ENCODE measurements at regions not wholly inside any gene's neighbourhood (a gene's known extent, or its start where the extent isn't known, plus 50 kb on each side); places are given as distances from the start of the nearest gene placed in this dataset.
"Not testable (repeated sequence)": the region's sequence is repeated elsewhere in the genome, so short reads cannot be mapped to it uniquely, and the experiment has no call there.

GRCh38 chr9:115880221-115880885 is 273.2 kb upstream of the PAPPA start:
- no peak for DNase-seq (ENCODE audit: low read depth)
- no peak for TF ChIP-seq CTCF (conservative IDR thresholded peaks at IDR 0.05; ENCODE audit: low read depth, low read length)
- no peak overlapping the region for H3K4me3 ChIP-seq (ENCODE audit: low read length)

GRCh38 chr9:115882911-115883310 is 270.7 kb upstream of the PAPPA start:
- TF ChIP-seq CTCF (conservative IDR thresholded peaks at IDR 0.05; ENCODE audit: low read depth, low read length), result no peak
- no peak for DNase-seq (ENCODE audit: low read depth)
- no peak overlapping the region for H3K4me3 ChIP-seq (ENCODE audit: low read length)

GRCh38 chr9:115883467-115884329 is 269.9 kb upstream of the PAPPA start:
- H3K4me3 ChIP-seq (ENCODE audit: low read length), result no peak overlapping the region
- no peak for DNase-seq (ENCODE audit: low read depth)
- peak; percentile 77 for TF ChIP-seq CTCF (conservative IDR thresholded peaks at IDR 0.05; ENCODE audit: low read depth, low read length)

- no peak overlapping the region for H3K4me3 ChIP-seq (ENCODE audit: low read length)
- no peak for DNase-seq (ENCODE audit: low read depth)
- TF ChIP-seq CTCF (conservative IDR thresholded peaks at IDR 0.05; ENCODE audit: low read depth, low read length), result no peak
Measured at GRCh38 chr9:115884846-115885245, 268.7 kb upstream of the PAPPA start.

GRCh38 chr9:115888131-115888530 is 265.5 kb upstream of the PAPPA start:
- no peak for DNase-seq (ENCODE audit: low read depth)
- H3K4me3 ChIP-seq (ENCODE audit: low read length), result no peak overlapping the region
- TF ChIP-seq CTCF (conservative IDR thresholded peaks at IDR 0.05; ENCODE audit: low read depth, low read length), result no peak

GRCh38 chr9:115891929-115892328 is 261.7 kb upstream of the PAPPA start:
- DNase-seq (ENCODE audit: low read depth), result no peak
- no peak overlapping the region for H3K4me3 ChIP-seq (ENCODE audit: low read length)
- no peak for TF ChIP-seq CTCF (conservative IDR thresholded peaks at IDR 0.05; ENCODE audit: low read depth, low read length)

- H3K4me3 ChIP-seq (ENCODE audit: low read length); DNase-seq (ENCODE audit: low read depth): not testable (repeated sequence)
Measured at GRCh38 chr9:115898478-115898877, 255.1 kb upstream of the PAPPA start.

Measured in retinal pigment epithelial cell (primary cell).